ENCODE measurements at regions not wholly inside any gene's neighbourhood (a gene's known extent, or its start where the extent isn't known, plus 50 kb on each side); places are given as distances from the start of the nearest gene placed in this dataset.

DNA sequence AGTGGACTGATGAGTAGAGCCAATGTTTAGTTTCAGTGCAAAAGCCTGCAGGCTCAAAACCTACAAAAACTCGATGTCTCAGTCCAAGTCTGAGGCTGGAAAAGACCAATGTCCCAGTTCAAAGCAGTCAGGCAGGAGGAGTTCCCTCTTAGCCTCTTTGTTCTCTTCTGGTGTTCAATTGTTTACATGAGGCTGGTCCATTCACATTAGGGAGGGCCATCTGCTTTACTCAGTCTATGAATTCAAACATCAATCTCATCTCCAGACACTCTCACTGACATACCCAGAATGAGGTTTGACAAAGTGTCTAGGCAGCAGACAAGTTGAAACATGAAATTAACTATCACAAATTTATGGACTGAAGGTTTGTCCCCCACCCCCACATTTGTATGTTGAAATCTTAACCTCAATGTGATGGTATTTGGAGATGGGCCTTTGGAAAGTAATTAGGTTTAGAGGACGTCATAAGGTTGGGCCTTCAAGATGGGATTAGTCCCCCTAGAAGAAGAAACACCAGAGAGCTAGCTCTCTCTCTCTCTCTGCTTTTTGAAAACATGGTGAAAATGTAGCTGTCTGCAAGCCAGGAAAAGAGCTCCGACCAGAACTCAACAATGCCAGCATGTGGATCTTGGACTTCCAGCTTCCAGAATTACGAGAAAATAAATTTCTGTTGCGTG, 438.5 kb upstream of the RGMA start:
- TF ChIP-seq, protein P1, sequence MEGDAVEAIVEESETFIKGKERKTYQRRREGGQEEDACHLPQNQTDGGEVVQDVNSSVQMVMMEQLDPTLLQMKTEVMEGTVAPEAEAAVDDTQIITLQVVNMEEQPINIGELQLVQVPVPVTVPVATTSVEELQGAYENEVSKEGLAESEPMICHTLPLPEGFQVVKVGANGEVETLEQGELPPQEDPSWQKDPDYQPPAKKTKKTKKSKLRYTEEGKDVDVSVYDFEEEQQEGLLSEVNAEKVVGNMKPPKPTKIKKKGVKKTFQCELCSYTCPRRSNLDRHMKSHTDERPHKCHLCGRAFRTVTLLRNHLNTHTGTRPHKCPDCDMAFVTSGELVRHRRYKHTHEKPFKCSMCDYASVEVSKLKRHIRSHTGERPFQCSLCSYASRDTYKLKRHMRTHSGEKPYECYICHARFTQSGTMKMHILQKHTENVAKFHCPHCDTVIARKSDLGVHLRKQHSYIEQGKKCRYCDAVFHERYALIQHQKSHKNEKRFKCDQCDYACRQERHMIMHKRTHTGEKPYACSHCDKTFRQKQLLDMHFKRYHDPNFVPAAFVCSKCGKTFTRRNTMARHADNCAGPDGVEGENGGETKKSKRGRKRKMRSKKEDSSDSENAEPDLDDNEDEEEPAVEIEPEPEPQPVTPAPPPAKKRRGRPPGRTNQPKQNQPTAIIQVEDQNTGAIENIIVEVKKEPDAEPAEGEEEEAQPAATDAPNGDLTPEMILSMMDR (conservative IDR thresholded peaks at IDR 0.05; ENCODE audit: low read depth, low read length) = no peak
- no peak overlapping the region for H3K4me3 ChIP-seq (ENCODE audit: low read depth, low read length)
- no peak for DNase-seq (ENCODE audit: low read depth)

DNA sequence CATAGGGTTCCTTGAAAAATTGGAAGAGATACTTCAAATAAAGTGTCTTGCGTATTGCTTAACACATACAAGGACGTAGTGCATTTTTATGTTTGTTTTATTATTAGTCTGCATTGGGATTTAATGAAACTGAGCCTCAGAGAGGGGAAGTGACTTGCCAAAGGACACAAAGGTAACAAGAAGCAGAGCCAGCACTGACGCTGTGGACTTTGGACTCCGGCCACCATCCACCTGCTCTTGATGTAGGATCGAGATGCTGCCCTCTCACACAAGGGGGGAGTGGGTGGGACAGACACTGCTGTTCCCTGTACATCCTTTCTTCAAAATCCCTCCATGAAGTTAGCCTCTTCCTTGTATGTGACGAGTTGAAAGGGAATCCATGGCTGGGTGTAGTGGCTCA, 435.4 kb upstream of the RGMA start:
- TF ChIP-seq, protein P1 (conservative IDR thresholded peaks at IDR 0.05; ENCODE audit: low read depth, low read length) = no peak
- DNase-seq (ENCODE audit: low read depth) = no peak
- no peak overlapping the region for H3K4me3 ChIP-seq (ENCODE audit: low read depth, low read length)

DNA sequence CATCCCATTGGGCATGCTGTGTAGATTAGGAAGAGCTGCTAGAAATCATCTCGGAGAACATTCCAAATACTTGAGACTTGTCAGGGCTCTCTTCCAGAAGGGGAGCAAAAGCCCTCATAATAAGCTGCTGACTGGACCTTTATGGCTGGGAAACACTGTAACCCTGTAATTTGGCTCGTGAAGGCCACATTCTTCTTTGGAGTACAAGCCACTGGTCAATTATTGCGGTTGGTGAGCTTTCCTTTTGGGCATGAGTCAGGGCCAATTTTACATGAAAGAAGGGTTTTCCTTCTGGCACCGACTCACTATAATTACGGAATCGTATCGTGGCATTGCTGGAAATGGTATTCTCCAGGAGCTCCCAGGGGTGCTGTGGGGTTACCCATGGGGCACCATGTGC, 434.5 kb upstream of the RGMA start:
- TF ChIP-seq, protein P1 (conservative IDR thresholded peaks at IDR 0.05; ENCODE audit: low read depth, low read length) = no peak
- DNase-seq (ENCODE audit: low read depth) = no peak
- no peak overlapping the region for H3K4me3 ChIP-seq (ENCODE audit: low read depth, low read length)

DNA sequence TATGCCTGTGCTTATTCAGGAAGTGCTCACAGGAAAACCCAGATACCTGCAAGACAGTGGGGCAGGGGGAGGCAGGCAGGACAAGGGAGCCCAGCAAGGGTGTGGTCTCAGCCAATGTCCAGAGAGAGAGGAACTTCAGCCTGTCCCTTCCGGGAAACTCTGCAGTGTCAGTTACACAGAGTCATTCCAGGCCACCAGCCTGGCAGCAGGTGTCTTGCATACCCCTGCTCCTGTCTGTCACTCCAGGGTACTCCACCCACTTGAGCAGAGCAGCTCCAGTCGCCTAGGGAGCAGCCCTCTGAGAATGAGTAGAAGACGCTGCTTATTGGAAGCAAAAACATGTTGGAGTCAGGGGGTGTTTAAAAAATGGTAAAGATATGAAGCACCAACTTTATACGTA, 431.2 kb upstream of the RGMA start:
- TF ChIP-seq, protein P1 (conservative IDR thresholded peaks at IDR 0.05; ENCODE audit: low read depth, low read length) = no peak
- no peak for DNase-seq (ENCODE audit: low read depth)
- no peak overlapping the region for H3K4me3 ChIP-seq (ENCODE audit: low read depth, low read length)

DNA sequence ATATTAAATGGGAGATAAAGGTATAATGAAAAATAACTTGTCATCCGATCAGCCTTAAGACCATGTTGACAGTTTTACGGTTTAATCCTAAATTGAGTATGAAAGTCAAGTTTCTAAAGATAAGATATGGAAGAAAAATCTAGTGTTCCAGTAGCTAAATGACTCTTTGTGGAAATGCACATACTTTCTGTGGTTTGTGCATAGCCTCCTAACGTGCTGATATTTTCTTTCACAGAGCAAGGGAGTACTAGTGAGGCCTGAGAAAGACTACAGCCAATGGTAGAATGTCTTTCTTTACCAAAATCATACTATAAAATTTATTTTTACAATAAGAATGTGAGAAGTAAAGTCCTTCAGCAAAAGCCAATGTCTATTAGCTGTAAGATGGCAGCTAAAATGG, 430.6 kb upstream of the RGMA start:
- no peak overlapping the region for H3K4me3 ChIP-seq (ENCODE audit: low read depth, low read length)
- TF ChIP-seq, protein P1 (conservative IDR thresholded peaks at IDR 0.05; ENCODE audit: low read depth, low read length) = no peak
- no peak for DNase-seq (ENCODE audit: low read depth)

DNA sequence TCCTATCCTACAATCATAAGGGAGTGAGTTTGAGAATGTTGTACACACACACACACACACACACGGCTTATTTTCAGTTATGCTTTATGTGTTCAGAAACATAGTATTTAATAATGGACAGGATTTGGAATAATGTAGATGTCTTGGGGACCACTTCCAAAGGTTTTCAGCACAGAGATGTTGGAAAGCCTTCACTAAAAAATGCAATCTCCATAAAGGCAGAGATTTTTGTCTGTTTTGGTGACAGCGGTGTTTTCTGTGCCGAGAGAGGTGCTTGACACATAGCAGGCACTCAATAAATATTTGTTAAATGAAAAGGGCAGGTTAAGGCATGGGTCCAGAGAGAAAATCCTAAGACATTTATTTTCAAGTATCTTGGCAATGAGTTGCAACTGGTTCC, 428.2 kb upstream of the RGMA start:
- TF ChIP-seq, protein P1 (conservative IDR thresholded peaks at IDR 0.05; ENCODE audit: low read depth, low read length) = no peak
- no peak overlapping the region for H3K4me3 ChIP-seq (ENCODE audit: low read depth, low read length)
- no peak for DNase-seq (ENCODE audit: low read depth)

Data from epithelial cell of proximal tubule (primary cell).